Middle frontal gyrus (tissue), 1 donor: ENCODE measurements at regions not wholly inside any gene's neighbourhood (a gene's known extent, or its start where the extent isn't known, plus 50 kb on each side); places are given as distances from the start of the nearest gene placed in this dataset.

Experiments
- DNase-seq: peaks from one replicate; pipeline ENCODE4 v3.0.0-alpha.2; 2015; ENCODE audit warnings: low spot score; ENCODE audit errors: extremely low spot score

- no peak for DNase-seq
Observed at GRCh38 chr6:43909474-43910148, 139.6 kb downstream of the VEGFA start.

GRCh38 chr6:43907789-43908472 lies 137.9 kb downstream of the VEGFA start:
- DNase-seq, result no peak

GRCh38 chr6:43907312-43907711 lies 137.3 kb downstream of the VEGFA start:
- DNase-seq, result no peak

- no peak for DNase-seq
Observed at GRCh38 chr6:43904311-43905123, 134.5 kb downstream of the VEGFA start.

- DNase-seq, result no peak
Observed at GRCh38 chr6:43903739-43904290, 133.8 kb downstream of the VEGFA start.

- no peak for DNase-seq
Observed at GRCh38 chr6:43901733-43902230, 131.8 kb downstream of the VEGFA start.

- no peak for DNase-seq
Observed at GRCh38 chr6:43900916-43901732, 131.1 kb downstream of the VEGFA start.

- DNase-seq, result no peak
Observed at GRCh38 chr6:43900560-43900915, 130.5 kb downstream of the VEGFA start.

GRCh38 chr6:43899830-43900229 lies 129.8 kb downstream of the VEGFA start:
- DNase-seq, result no peak

- DNase-seq, result no peak
Observed at GRCh38 chr6:43898358-43899131, 128.5 kb downstream of the VEGFA start.

GRCh38 chr6:43897571-43898302 lies 127.7 kb downstream of the VEGFA start:
- DNase-seq, result no peak

GRCh38 chr6:43896329-43897255 lies 126.6 kb downstream of the VEGFA start:
- no peak for DNase-seq

- no peak for DNase-seq
Observed at GRCh38 chr6:43895656-43896328, 125.8 kb downstream of the VEGFA start.

GRCh38 chr6:43893073-43893472 lies 123.1 kb downstream of the VEGFA start:
- no peak for DNase-seq

- no peak for DNase-seq
Observed at GRCh38 chr6:43891072-43891870, 121.3 kb downstream of the VEGFA start.

- no peak for DNase-seq
Observed at GRCh38 chr6:43890197-43891062, 120.4 kb downstream of the VEGFA start.
